ENCODE measurements at regions not wholly inside any gene's neighbourhood (a gene's known extent, or its start where the extent isn't known, plus 50 kb on each side); places are given as distances from the start of the nearest gene placed in this dataset.

GRCh38 chr2:200165687-200166086, 140.8 kb upstream of the SPATS2L start:
- no peak for DNase-seq (ENCODE audit: low spot score)
- Histone ChIP-seq H3K27ac (ENCODE audit: low read depth, low read length, poor library complexity, severe bottlenecking) (no peak overlapping the region), H3K79me2 (ENCODE audit: insufficient read depth, low read depth, low read length) (no peaks in the 10 kb centered on the region), H3K4me3 (ENCODE audit: low read depth, low read length, poor library complexity, severe bottlenecking) (no peak overlapping the region), H3K9me3 (ENCODE audit: low read length) (no peaks in the 10 kb centered on the region), H3K36me3 (ENCODE audit: insufficient read depth, low read length) (no peaks in the 10 kb centered on the region), H3K4me1 (ENCODE audit: insufficient read depth, low read length, poor library complexity, severe bottlenecking) (no peaks in the 10 kb centered on the region), H2AFZ (ENCODE audit: low read length) (no peak overlapping the region), H4K20me1 (ENCODE audit: insufficient read depth, low read length) (no peaks in the 10 kb centered on the region), H3K9me2 (ENCODE audit: insufficient read depth, low read length) (no peaks in the 10 kb centered on the region), H3K4me2 (ENCODE audit: low read length) (no peak overlapping the region)
- no peak for TF ChIP-seq EZH2phosphoT487 (IDR thresholded peaks at IDR 0.05; ENCODE audit: borderline replicate concordance, low read depth, low read length)
- TF ChIP-seq CTCF (conservative IDR thresholded peaks at IDR 0.05; ENCODE audit: low read length) = no peak
- intact Hi-C loops (cut with micrococcal nuclease; ENCODE audit: unreplicated experiment) = no loop called here
- BruUV-seq (replicated peaks) = no TSS peak
- CTCF ChIA-PET (ENCODE audit: unreplicated experiment) = no interaction called here
- POLR2A ChIA-PET = interaction anchor here (1.0 kb wide), 1 partner anchor 11 kb away, joined by 3 read pairs; no protein-coding TSS in a partner anchor

- Histone ChIP-seq H3K27ac (ENCODE audit: low read depth, low read length, poor library complexity, severe bottlenecking) (no peak overlapping the region), H3K9me3 (ENCODE audit: low read length) (no peaks in the 10 kb centered on the region), H2AFZ (ENCODE audit: low read length) (no peak overlapping the region), H4K20me1 (ENCODE audit: insufficient read depth, low read length) (no peaks in the 10 kb centered on the region), H3K36me3 (ENCODE audit: insufficient read depth, low read length) (no peaks in the 10 kb centered on the region), H3K79me2 (ENCODE audit: insufficient read depth, low read depth, low read length) (no peaks in the 10 kb centered on the region), H3K9me2 (ENCODE audit: insufficient read depth, low read length) (no peaks in the 10 kb centered on the region), H3K4me1 (ENCODE audit: insufficient read depth, low read length, poor library complexity, severe bottlenecking) (no peaks in the 10 kb centered on the region), H3K4me2 (ENCODE audit: low read length) (no peak overlapping the region), H3K4me3 (ENCODE audit: low read depth, low read length, poor library complexity, severe bottlenecking) (no peak overlapping the region)
- DNase-seq (ENCODE audit: low spot score) = no peak
- TF ChIP-seq CTCF (conservative IDR thresholded peaks at IDR 0.05; ENCODE audit: low read length) (no peak), EZH2phosphoT487 (IDR thresholded peaks at IDR 0.05; ENCODE audit: borderline replicate concordance, low read depth, low read length) (no peak)
- BruUV-seq (replicated peaks) = no TSS peak
- POLR2A ChIA-PET = no interaction called here
- intact Hi-C loops (cut with micrococcal nuclease; ENCODE audit: unreplicated experiment) = no loop called here
- CTCF ChIA-PET (ENCODE audit: unreplicated experiment) = no interaction called here
Measured at GRCh38 chr2:200168641-200169555, 137.6 kb upstream of the SPATS2L start.

GRCh38 chr2:200170221-200170620, 136.3 kb upstream of the SPATS2L start:
- Histone ChIP-seq H3K4me2 (ENCODE audit: low read length) (no peak overlapping the region), H3K79me2 (ENCODE audit: insufficient read depth, low read depth, low read length) (no peaks in the 10 kb centered on the region), H3K9me3 (ENCODE audit: low read length) (no peaks in the 10 kb centered on the region), H2AFZ (ENCODE audit: low read length) (no peak overlapping the region), H3K4me1 (ENCODE audit: insufficient read depth, low read length, poor library complexity, severe bottlenecking) (no peaks in the 10 kb centered on the region), H3K4me3 (ENCODE audit: low read depth, low read length, poor library complexity, severe bottlenecking) (no peak overlapping the region), H3K36me3 (ENCODE audit: insufficient read depth, low read length) (no peaks in the 10 kb centered on the region), H3K9me2 (ENCODE audit: insufficient read depth, low read length) (no peaks in the 10 kb centered on the region), H4K20me1 (ENCODE audit: insufficient read depth, low read length) (no peaks in the 10 kb centered on the region), H3K27ac (ENCODE audit: low read depth, low read length, poor library complexity, severe bottlenecking) (no peak overlapping the region)
- TF ChIP-seq EZH2phosphoT487 (IDR thresholded peaks at IDR 0.05; ENCODE audit: borderline replicate concordance, low read depth, low read length) (no peak), CTCF (conservative IDR thresholded peaks at IDR 0.05; ENCODE audit: low read length) (no peak)
- CTCF ChIA-PET (ENCODE audit: unreplicated experiment) = no interaction called here
- no peak for DNase-seq (ENCODE audit: low spot score)
- intact Hi-C loops (cut with micrococcal nuclease; ENCODE audit: unreplicated experiment) = no loop called here
- BruUV-seq (replicated peaks) = no TSS peak
- POLR2A ChIA-PET = interaction anchor here (0.6 kb wide), 1 partner anchor 112 kb away, joined by 5 read pairs; no protein-coding TSS in a partner anchor

Measured in OCI-LY7 (cell line).